Neuron (in vitro differentiated cells): ENCODE measurements at regions not wholly inside any gene's neighbourhood (a gene's known extent, or its start where the extent isn't known, plus 50 kb on each side); places are given as distances from the start of the nearest gene placed in this dataset.

Experiments used
- H2AFZ ChIP-seq: one replicate; pipeline ENCODE4 v1.6.1; 2013; ENCODE audit warnings: low read depth, mild to moderate bottlenecking, inconsistent platforms, low read length, moderate library complexity
- H3K27me3 ChIP-seq: one replicate; pipeline ENCODE4 v1.6.1; 2013; ENCODE audit warnings: low read length; ENCODE audit not compliant: insufficient read depth
- H3K36me3 ChIP-seq: one replicate; pipeline ENCODE4 v1.6.1; 2013; ENCODE audit warnings: low read length; ENCODE audit not compliant: insufficient read depth
- H3K4me1 ChIP-seq: one replicate; pipeline ENCODE4 v1.6.1; 2013; ENCODE audit warnings: low read length; ENCODE audit not compliant: insufficient read depth
- H3K4me3 ChIP-seq: 2 replicates; pipeline ENCODE4 v1.5.1; 2013; ENCODE audit warnings: mild to moderate bottlenecking, low read length, moderate library complexity
- H3K9me3 ChIP-seq: one replicate; pipeline ENCODE4 v1.6.1; 2013; ENCODE audit warnings: low read length

GRCh38 chr5:68628082-68628814 is 412.7 kb downstream of the PIK3R1 start:
- Histone ChIP-seq H3K36me3 (no peaks in the 10 kb centered on the region), H3K9me3 (no peaks in the 10 kb centered on the region), H3K4me1 (peaks cover 6% of the 10 kb centered on the region), H2AFZ (no peak overlapping the region), H3K4me3 (no peak overlapping the region), H3K27me3 (no peaks in the 10 kb centered on the region)

GRCh38 chr5:68630354-68630753 is 414.8 kb downstream of the PIK3R1 start:
- no peaks in the 10 kb centered on the region for H3K36me3 ChIP-seq
- H3K27me3 ChIP-seq, result no peaks in the 10 kb centered on the region
- no peak overlapping the region for H3K4me3 ChIP-seq
- H2AFZ ChIP-seq, result no peak overlapping the region
- H3K4me1 ChIP-seq, result peaks cover 6% of the 10 kb centered on the region
- H3K9me3 ChIP-seq, result no peaks in the 10 kb centered on the region

DNA sequence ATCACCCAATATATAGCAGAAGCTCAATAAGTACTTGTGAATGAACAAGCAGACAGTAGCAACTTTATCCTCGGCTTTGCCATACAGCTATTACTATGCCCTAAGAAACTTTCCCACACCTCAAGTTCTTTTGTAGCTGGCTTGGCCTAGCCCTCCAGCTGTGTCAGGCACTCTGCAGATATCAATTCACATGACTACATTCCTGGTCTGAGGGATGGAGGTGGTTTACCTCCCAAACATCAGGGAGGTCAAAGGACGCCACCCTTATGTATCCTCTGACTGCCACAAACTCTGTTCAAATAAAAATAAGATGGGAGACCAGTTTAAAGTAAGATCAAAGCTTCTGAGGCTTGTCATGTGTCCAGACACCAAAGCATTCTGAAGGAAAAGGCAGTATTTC is 416.3 kb downstream of the PIK3R1 start:
- no peaks in the 10 kb centered on the region for H3K9me3 ChIP-seq
- no peaks in the 10 kb centered on the region for H3K36me3 ChIP-seq
- no peak overlapping the region for H2AFZ ChIP-seq
- no peaks in the 10 kb centered on the region for H3K27me3 ChIP-seq
- peaks cover 6% of the 10 kb centered on the region for H3K4me1 ChIP-seq
- H3K4me3 ChIP-seq, result no peak overlapping the region

DNA sequence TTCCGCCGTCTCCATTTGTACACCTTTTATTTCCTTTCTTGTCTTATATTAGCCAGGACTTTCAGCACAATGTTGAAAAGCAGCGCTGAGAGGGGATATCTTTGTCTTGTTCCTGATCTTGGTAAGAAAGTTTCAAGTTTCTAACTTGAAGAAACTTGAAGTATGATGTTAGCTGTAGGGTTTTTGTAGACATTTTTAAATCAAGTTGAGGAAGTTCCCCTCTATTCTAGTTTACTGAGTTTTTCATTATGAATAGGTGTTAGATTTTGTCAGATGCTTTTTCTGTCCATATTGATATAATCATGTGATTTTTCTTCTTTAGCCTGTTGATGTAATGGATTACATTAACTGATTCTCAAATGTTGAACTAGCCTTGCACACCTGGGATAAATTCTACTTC is 425.7 kb downstream of the PIK3R1 start:
- Histone ChIP-seq H3K36me3 (no peaks in the 10 kb centered on the region), H3K4me3 (no peak overlapping the region), H2AFZ (no peak overlapping the region), H3K27me3 (no peaks in the 10 kb centered on the region), H3K4me1 (no peaks in the 10 kb centered on the region), H3K9me3 (no peaks in the 10 kb centered on the region)

DNA sequence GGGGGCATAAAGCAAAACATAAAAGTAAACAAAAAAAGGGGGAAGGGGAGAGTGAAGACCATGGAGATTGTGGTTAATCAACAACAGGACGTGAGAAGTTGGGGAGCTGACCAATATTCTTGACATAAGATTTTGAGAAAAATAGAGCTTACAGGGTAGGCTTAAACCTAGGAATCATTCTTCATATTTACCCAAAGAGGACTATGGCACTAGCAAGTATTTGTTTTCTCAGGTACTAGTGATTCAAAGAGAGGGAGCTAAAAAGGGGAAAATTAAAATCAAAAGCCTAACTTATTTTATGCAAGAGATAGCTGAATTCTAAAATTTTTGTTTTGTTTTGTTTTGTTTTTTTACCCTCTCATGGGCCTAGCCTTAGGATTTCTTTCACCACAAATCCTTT is 427.5 kb downstream of the PIK3R1 start:
- no peaks in the 10 kb centered on the region for H3K36me3 ChIP-seq
- H3K4me1 ChIP-seq, result no peaks in the 10 kb centered on the region
- no peaks in the 10 kb centered on the region for H3K9me3 ChIP-seq
- H3K4me3 ChIP-seq, result no peak overlapping the region
- peaks cover 4% of the 10 kb centered on the region for H3K27me3 ChIP-seq
- no peak overlapping the region for H2AFZ ChIP-seq

- no peak overlapping the region for H2AFZ ChIP-seq
- H3K4me3 ChIP-seq, result no peak overlapping the region
- no peaks in the 10 kb centered on the region for H3K4me1 ChIP-seq
- no peaks in the 10 kb centered on the region for H3K9me3 ChIP-seq
- H3K27me3 ChIP-seq, result peaks cover 4% of the 10 kb centered on the region
- no peaks in the 10 kb centered on the region for H3K36me3 ChIP-seq
Observed at GRCh38 chr5:68644971-68645370, 429.4 kb downstream of the PIK3R1 start.

- H3K36me3 ChIP-seq, result no peaks in the 10 kb centered on the region
- H3K4me1 ChIP-seq, result no peaks in the 10 kb centered on the region
- H3K27me3 ChIP-seq, result peaks cover 4% of the 10 kb centered on the region
- no peak overlapping the region for H2AFZ ChIP-seq
- H3K4me3 ChIP-seq, result no peak overlapping the region
- H3K9me3 ChIP-seq, result no peaks in the 10 kb centered on the region
Observed at GRCh38 chr5:68646144-68646543, 430.6 kb downstream of the PIK3R1 start.

- no peaks in the 10 kb centered on the region for H3K9me3 ChIP-seq
- H3K4me1 ChIP-seq, result no peaks in the 10 kb centered on the region
- H3K27me3 ChIP-seq, result peaks cover 4% of the 10 kb centered on the region
- no peak overlapping the region for H2AFZ ChIP-seq
- H3K36me3 ChIP-seq, result no peaks in the 10 kb centered on the region
- no peak overlapping the region for H3K4me3 ChIP-seq
Observed at GRCh38 chr5:68647743-68648142, 432.2 kb downstream of the PIK3R1 start.

GRCh38 chr5:68648944-68649857 is 433.6 kb downstream of the PIK3R1 start:
- Histone ChIP-seq H3K9me3 (no peaks in the 10 kb centered on the region), H3K27me3 (peaks cover 4% of the 10 kb centered on the region), H3K36me3 (no peaks in the 10 kb centered on the region), H3K4me1 (no peaks in the 10 kb centered on the region), H2AFZ (no peak overlapping the region), H3K4me3 (no peak overlapping the region)

- H3K9me3 ChIP-seq, result no peaks in the 10 kb centered on the region
- no peak overlapping the region for H3K4me3 ChIP-seq
- no peaks in the 10 kb centered on the region for H3K36me3 ChIP-seq
- peaks cover 2% of the 10 kb centered on the region for H3K27me3 ChIP-seq
- H3K4me1 ChIP-seq, result no peaks in the 10 kb centered on the region
- no peak overlapping the region for H2AFZ ChIP-seq
Observed at GRCh38 chr5:68652534-68652965, 437.0 kb downstream of the PIK3R1 start.

GRCh38 chr5:68653471-68653870 is 437.9 kb downstream of the PIK3R1 start:
- no peak overlapping the region for H3K4me3 ChIP-seq
- no peaks in the 10 kb centered on the region for H3K36me3 ChIP-seq
- H2AFZ ChIP-seq, result no peak overlapping the region
- no peaks in the 10 kb centered on the region for H3K27me3 ChIP-seq
- H3K4me1 ChIP-seq, result no peaks in the 10 kb centered on the region
- no peaks in the 10 kb centered on the region for H3K9me3 ChIP-seq

- Histone ChIP-seq H3K9me3 (no peaks in the 10 kb centered on the region), H3K4me3 (no peak overlapping the region), H3K36me3 (no peaks in the 10 kb centered on the region), H3K27me3 (no peaks in the 10 kb centered on the region), H3K4me1 (no peaks in the 10 kb centered on the region), H2AFZ (no peak overlapping the region)
Observed at GRCh38 chr5:68657055-68657961, 436.5 kb upstream of the SLC30A5 start.
